ENCODE measurements at regions not wholly inside any gene's neighbourhood (a gene's known extent, or its start where the extent isn't known, plus 50 kb on each side); places are given as distances from the start of the nearest gene placed in this dataset.

DNA sequence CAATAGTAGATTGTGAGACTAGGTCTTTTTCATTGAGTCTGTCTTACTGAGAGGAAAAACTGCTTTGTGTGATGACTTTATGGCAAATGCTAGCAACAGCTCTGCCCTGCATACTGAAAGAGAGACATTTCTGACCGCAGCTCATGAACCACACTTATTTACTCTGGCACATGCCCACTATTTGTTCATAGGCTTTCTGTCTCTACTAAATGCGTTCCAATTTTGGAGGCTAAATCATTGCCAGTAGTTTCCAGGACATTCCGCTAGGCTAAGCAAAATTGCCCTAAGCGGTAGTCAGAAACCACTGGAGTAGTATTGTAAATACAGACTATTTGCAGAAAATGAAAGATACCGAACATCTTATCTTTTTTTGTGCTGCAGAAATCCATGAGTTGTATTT, 55.6 kb upstream of the DLX6 start:
- intact Hi-C loops (cut with micrococcal nuclease; ENCODE audit: unreplicated experiment) = no loop called here
- no peak for ATAC-seq
- Histone ChIP-seq H3K4me3 (no peak overlapping the region), H3K36me3 (ENCODE audit: control insufficient read depth in 2 of 2, insufficient read depth in 2 of 2, low read length in 1 of 2) (no peaks in the 10 kb centered on the region), H3K9ac (ENCODE audit: control insufficient read depth, insufficient read depth, low read length) (no peak overlapping the region), H3K9me3 (replicated peaks; ENCODE audit: control insufficient read depth, insufficient read depth, low read length) (no peaks in the 10 kb centered on the region), H2AFZ (ENCODE audit: control insufficient read depth, low read depth, low read length) (no peak overlapping the region), H3K4me2 (ENCODE audit: control insufficient read depth, insufficient read depth) (no peak overlapping the region), H3K27me3 (replicated peaks in 1 of 2; ENCODE audit: control insufficient read depth in 2 of 2, insufficient read depth in 2 of 2, low read length in 1 of 2) (no peaks in the 10 kb centered on the region), H4K20me1 (ENCODE audit: control insufficient read depth, insufficient read depth) (no peaks in the 10 kb centered on the region), H3K79me2 (ENCODE audit: control insufficient read depth, insufficient read depth, low read length) (no peaks in the 10 kb centered on the region), H3K4me1 (ENCODE audit: control insufficient read depth, insufficient read depth, low read length) (no peaks in the 10 kb centered on the region), H3K27ac (ENCODE audit: control insufficient read depth, insufficient read depth) (no peak overlapping the region)
- no peak for TF ChIP-seq NR2C2 (IDR thresholded peaks at IDR 0.05; ENCODE audit: borderline replicate concordance, control insufficient read depth, insufficient read length, low read depth)
- TF ChIP-seq SUZ12 (IDR thresholded peaks at IDR 0.05; ENCODE audit: unreplicated experiment) = no peak
- TF ChIP-seq ELK1 (IDR thresholded peaks at IDR 0.05; ENCODE audit: low read depth, low read length) = no peak
- TF ChIP-seq MEF2A (IDR thresholded peaks at IDR 0.05; ENCODE audit: insufficient read depth, low read depth, low read length) = no peak
- TF ChIP-seq CBX3 (IDR thresholded peaks at IDR 0.05; ENCODE audit: borderline replicate concordance, low read depth) = no peak
- no peak for TF ChIP-seq SKIL (IDR thresholded peaks at IDR 0.05; ENCODE audit: low read depth, poor library complexity, severe bottlenecking)
- no peak for TF ChIP-seq SP1 (IDR thresholded peaks at IDR 0.05; ENCODE audit: low read depth, low read length)
- TF ChIP-seq KDM1A (IDR thresholded peaks at IDR 0.05; ENCODE audit: borderline replicate concordance) = no peak
- TF ChIP-seq TAF1 (IDR thresholded peaks at IDR 0.05; ENCODE audit: borderline replicate concordance, low read depth, low read length) = no peak
- TF ChIP-seq, protein P1, sequence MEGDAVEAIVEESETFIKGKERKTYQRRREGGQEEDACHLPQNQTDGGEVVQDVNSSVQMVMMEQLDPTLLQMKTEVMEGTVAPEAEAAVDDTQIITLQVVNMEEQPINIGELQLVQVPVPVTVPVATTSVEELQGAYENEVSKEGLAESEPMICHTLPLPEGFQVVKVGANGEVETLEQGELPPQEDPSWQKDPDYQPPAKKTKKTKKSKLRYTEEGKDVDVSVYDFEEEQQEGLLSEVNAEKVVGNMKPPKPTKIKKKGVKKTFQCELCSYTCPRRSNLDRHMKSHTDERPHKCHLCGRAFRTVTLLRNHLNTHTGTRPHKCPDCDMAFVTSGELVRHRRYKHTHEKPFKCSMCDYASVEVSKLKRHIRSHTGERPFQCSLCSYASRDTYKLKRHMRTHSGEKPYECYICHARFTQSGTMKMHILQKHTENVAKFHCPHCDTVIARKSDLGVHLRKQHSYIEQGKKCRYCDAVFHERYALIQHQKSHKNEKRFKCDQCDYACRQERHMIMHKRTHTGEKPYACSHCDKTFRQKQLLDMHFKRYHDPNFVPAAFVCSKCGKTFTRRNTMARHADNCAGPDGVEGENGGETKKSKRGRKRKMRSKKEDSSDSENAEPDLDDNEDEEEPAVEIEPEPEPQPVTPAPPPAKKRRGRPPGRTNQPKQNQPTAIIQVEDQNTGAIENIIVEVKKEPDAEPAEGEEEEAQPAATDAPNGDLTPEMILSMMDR (IDR thresholded peaks at IDR 0.05 in 2 of 3, conservative IDR thresholded peaks at IDR 0.05 in 1 of 3; ENCODE audit: control insufficient read depth in 2 of 3, extremely low read depth in 1 of 3, insufficient read depth in 1 of 3, low read depth in 3 of 3, low read length in 3 of 3) = no peak
- TF ChIP-seq ZSCAN29 (IDR thresholded peaks at IDR 0.05) = no peak
- TF ChIP-seq NBN (IDR thresholded peaks at IDR 0.05) = no peak
- TF ChIP-seq STAT3 (IDR thresholded peaks at IDR 0.05; ENCODE audit: low read depth, low read length) = no peak
- no peak for TF ChIP-seq POLR2A (IDR thresholded peaks at IDR 0.05; ENCODE audit: low read depth, low read length)
- TF ChIP-seq USF1 (IDR thresholded peaks at IDR 0.05; ENCODE audit: borderline replicate concordance, extremely low read length, insufficient read depth, low read depth, low read length) = no peak
- no peak for TF ChIP-seq RUNX3 (IDR thresholded peaks at IDR 0.05; ENCODE audit: low read length)
- no peak for TF ChIP-seq FOXK2 (IDR thresholded peaks at IDR 0.05)
- no peak for TF ChIP-seq PAX5 (IDR thresholded peaks at IDR 0.05; ENCODE audit: borderline replicate concordance, low read depth, low read length)
- no peak for TF ChIP-seq SREBF1 (IDR thresholded peaks at IDR 0.05; ENCODE audit: low read length)
- 71% methylated on average over 5 of the region's 5 CpGs for WGBS (ENCODE audit: insufficient coverage, insufficient replicate concordance, low lambda C conversion rate, missing lambda C conversion rate)
- CTCF ChIA-PET = no interaction called here
- POLR2A ChIA-PET = no interaction called here
- no peak for DNase-seq (ENCODE audit: low read depth, low spot score)
- SMC1A ChIA-PET (ENCODE audit: uncharacterized antibody, unreplicated experiment) = no interaction called here
- no peak for FAIRE-seq
- RAD21 ChIA-PET (ENCODE audit: unreplicated experiment) = no interaction called here
- no TSS peak for BruUV-seq (replicated peaks)
- in situ Hi-C loops (cut with MboI) = no loop called here

Data from GM12878 (cell line).